ENCODE measurements at regions not wholly inside any gene's neighbourhood (a gene's known extent, or its start where the extent isn't known, plus 50 kb on each side); places are given as distances from the start of the nearest gene placed in this dataset.

DNA sequence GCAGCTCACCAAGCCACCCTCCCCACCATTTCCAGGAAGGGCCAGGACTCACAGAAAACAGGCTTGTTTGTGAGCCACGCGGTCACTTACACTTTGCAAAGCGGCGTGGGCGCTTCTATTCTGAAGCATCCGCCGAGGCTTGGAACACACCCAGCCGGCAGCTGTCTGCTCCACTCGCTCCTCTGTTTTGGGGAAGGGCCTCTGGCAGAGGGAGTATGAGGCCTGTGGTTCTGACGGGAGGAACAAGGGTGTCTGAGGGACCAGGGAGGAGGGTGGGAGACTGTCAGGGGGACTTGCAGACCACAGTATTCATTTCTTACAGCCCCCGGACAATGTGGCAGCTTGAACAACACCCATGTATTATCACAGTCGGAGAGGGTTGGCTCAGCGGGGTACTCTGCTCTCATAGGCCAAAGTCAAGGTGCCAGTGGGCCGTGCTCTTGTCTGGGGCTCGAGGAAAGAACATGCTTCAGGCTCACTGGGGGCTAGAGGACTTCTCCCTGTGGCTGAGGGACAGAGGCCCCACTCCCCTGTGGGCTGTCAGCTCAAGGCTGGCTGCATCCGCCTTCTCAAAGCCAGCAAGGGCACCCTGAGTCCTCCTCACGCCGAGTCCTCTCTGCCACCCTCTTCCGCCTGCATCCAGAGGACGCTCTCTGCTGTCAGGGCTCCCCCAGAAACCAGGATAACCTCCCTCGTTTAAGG is 60.4 kb upstream of the FAM20C start:
- WGBS (ENCODE audit: insufficient coverage, low lambda C conversion rate), result no CpG with 5 or more reads among the region's 21 CpGs
- DNase-seq, result peak in 1 of 2 donors; percentile 40
- H3K27ac ChIP-seq (ENCODE audit: low read length), result peak overlapping the region; percentile 30
- no peak overlapping the region for H3K4me3 ChIP-seq (ENCODE audit: low read length)
- H3K27me3 ChIP-seq (ENCODE audit: control insufficient read depth, insufficient read depth, low read length), result no peaks in the 10 kb centered on the region
- no peaks in the 10 kb centered on the region for H3K36me3 ChIP-seq (ENCODE audit: control insufficient read depth, insufficient read depth, low read length)
- peaks cover 2% of the 10 kb centered on the region for H3K9me3 ChIP-seq (ENCODE audit: control insufficient read depth, low read depth, low read length)
- H3K4me1 ChIP-seq (ENCODE audit: control insufficient read depth, insufficient read depth, low read length), result peaks cover 27% of the 10 kb centered on the region

DNA sequence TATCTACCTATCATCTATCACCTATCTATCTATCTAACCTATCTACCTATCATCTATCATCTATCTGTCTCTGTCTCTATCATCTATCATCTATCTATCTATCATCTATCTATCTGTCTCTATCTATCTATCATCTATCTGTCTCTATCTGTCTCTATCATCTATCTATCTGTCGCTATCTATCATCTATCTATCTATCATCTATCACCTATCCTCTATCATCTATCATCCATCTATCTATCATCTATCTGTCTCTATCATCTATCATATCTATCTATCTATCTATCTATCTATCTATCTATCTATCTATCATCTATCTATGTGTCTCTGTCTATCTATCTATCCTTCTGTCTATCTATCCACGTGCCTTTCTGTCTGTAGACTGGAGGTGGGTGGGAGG is 59.5 kb upstream of the FAM20C start:
- Histone ChIP-seq H3K4me1 (ENCODE audit: control insufficient read depth, insufficient read depth, low read length) (peaks cover 27% of the 10 kb centered on the region), H3K27ac (ENCODE audit: low read length) (no peak overlapping the region), H3K36me3 (ENCODE audit: control insufficient read depth, insufficient read depth, low read length) (no peaks in the 10 kb centered on the region), H3K27me3 (ENCODE audit: control insufficient read depth, insufficient read depth, low read length) (no peaks in the 10 kb centered on the region), H3K9me3 (ENCODE audit: control insufficient read depth, low read depth, low read length) (no peaks in the 10 kb centered on the region), H3K4me3 (ENCODE audit: low read length) (no peak overlapping the region)
- 100% methylated on average over 1 of the region's 2 CpGs for WGBS (ENCODE audit: insufficient coverage, low lambda C conversion rate)
- no peak for DNase-seq

DNA sequence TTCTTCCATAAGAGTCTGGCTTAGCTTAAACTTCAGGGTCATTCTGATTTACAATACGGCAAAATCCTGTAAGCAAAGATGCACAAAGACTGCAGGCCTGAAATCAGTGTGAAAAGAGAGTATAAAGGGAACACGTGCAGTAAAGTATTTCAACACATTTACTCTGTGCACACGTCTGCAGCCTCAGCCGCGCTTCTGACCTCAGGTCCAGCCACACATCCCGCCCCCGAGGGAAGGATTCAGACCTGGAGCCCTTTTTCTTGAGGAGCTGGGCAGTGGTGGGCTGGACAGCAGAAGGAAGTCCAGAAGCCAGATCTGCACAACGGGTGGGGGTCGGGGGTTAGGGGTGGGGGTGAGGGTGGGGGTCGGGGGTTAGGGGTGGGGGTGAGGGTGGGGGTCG is 58.9 kb upstream of the FAM20C start:
- DNase-seq, result peak in 1 of 2 donors; percentile 63
- WGBS (ENCODE audit: insufficient coverage, low lambda C conversion rate), result no CpG with 5 or more reads among the region's 11 CpGs

DNA sequence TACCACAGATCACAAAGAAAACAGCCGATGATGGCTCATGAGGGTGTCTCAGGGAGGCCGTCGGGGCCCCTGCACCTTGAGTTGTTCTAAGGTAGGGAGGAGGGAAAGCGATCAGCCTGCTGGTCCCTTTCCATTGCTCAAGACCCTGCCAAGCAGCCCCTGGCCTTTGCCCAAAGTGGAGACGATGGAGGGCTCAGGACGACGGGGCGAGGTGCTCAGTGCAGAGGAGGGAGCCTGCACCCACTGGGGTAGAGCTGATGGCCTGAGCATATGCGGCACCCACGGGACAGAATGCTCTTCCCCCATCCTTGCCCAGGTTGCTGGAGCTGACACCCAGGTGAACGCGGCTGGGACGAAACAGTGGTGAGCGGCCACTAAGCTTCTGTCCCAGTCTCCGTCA is 58.3 kb upstream of the FAM20C start:
- no peaks in the 10 kb centered on the region for H3K9me3 ChIP-seq (ENCODE audit: control insufficient read depth, low read depth, low read length)
- DNase-seq, result no peak
- peak overlapping the region; percentile 56 for H3K27ac ChIP-seq (ENCODE audit: low read length)
- H3K27me3 ChIP-seq (ENCODE audit: control insufficient read depth, insufficient read depth, low read length), result no peaks in the 10 kb centered on the region
- H3K4me1 ChIP-seq (ENCODE audit: control insufficient read depth, insufficient read depth, low read length), result peaks cover 27% of the 10 kb centered on the region
- H3K4me3 ChIP-seq (ENCODE audit: low read length), result peak overlapping the region; percentile 42
- WGBS (ENCODE audit: insufficient coverage, low lambda C conversion rate), result no CpG with 5 or more reads among the region's 15 CpGs
- H3K36me3 ChIP-seq (ENCODE audit: control insufficient read depth, insufficient read depth, low read length), result no peaks in the 10 kb centered on the region

More for the DNA sequence above, 58.9 kb upstream of the FAM20C start:
- Histone ChIP-seq H3K9me3 (ENCODE audit: control insufficient read depth, low read depth, low read length) (no peaks in the 10 kb centered on the region), H3K36me3 (ENCODE audit: control insufficient read depth, insufficient read depth, low read length) (no peaks in the 10 kb centered on the region), H3K4me3 (ENCODE audit: low read length) (no peak overlapping the region), H3K27ac (ENCODE audit: low read length) (no peak overlapping the region), H3K27me3 (ENCODE audit: control insufficient read depth, insufficient read depth, low read length) (no peaks in the 10 kb centered on the region), H3K4me1 (ENCODE audit: control insufficient read depth, insufficient read depth, low read length) (peaks cover 27% of the 10 kb centered on the region)

DNA sequence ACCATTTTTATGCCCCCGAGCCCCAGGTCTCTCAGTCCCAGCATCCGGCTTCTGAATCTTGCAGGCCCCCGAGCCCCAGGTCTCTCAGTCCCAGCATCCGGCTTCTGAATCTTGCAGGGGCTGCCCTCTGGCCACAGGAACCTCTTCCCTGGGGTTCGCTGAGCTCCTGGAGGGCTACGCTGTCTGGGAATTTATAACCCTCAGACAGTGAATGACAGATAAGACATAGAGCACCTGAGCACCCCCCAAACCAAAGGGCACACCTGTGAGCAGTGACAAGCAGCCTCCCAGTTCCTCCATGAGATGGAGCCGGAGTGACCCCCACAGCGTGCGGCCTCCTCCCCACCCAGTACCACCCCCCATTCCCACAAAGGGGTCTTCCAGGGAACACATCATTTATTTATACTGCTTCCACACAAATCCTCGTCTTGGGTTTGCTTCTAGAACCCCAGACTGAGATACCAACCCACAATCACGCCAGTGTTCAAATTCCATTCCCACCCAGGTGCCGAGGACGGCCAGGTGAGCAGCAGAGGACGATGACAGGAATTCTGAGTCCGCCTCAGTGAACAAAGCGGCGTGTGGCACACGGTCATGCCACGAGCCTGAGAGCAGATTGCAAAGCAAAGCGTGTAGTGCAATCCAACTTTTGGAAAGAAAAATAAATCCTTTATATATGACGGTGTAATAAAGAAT is 57.7 kb upstream of the FAM20C start:
- Histone ChIP-seq H3K9me3 (ENCODE audit: control insufficient read depth, low read depth, low read length) (no peaks in the 10 kb centered on the region), H3K36me3 (ENCODE audit: control insufficient read depth, insufficient read depth, low read length) (no peaks in the 10 kb centered on the region), H3K27me3 (ENCODE audit: control insufficient read depth, insufficient read depth, low read length) (no peaks in the 10 kb centered on the region), H3K4me1 (ENCODE audit: control insufficient read depth, insufficient read depth, low read length) (peaks cover 24% of the 10 kb centered on the region), H3K4me3 (ENCODE audit: low read length) (peak overlapping the region; percentile 42), H3K27ac (ENCODE audit: low read length) (peak overlapping the region; percentile 56)
- peak; percentile 54 to 77 for DNase-seq
- no CpG with 5 or more reads among the region's 21 CpGs for WGBS (ENCODE audit: insufficient coverage, low lambda C conversion rate)

DNA sequence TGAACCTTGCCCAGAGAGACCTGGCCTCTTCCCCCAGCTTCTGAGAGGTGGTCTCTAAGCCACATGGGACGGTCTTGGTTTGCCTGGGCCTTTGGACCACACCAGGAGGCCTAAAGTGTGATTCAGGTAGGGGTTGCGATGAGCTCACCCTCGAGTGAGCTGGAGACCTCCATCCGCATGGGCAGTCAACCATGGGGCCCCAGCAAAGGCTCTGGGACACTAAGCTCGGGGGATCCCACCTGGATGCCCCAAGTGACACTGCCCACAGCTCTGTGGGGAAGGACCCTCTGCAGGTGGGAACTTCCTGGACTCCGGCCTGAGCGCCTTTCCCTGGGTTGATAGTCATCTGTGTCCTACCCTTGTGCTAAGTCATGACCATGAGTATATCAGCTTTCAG is 57.1 kb upstream of the FAM20C start:
- Histone ChIP-seq H3K4me3 (ENCODE audit: low read length) (no peak overlapping the region), H3K27me3 (ENCODE audit: control insufficient read depth, insufficient read depth, low read length) (no peaks in the 10 kb centered on the region), H3K36me3 (ENCODE audit: control insufficient read depth, insufficient read depth, low read length) (no peaks in the 10 kb centered on the region), H3K9me3 (ENCODE audit: control insufficient read depth, low read depth, low read length) (no peaks in the 10 kb centered on the region), H3K4me1 (ENCODE audit: control insufficient read depth, insufficient read depth, low read length) (peaks cover 24% of the 10 kb centered on the region), H3K27ac (ENCODE audit: low read length) (peak overlapping the region; percentile 56)
- DNase-seq, result no peak
- WGBS (ENCODE audit: insufficient coverage, low lambda C conversion rate), result no CpG with 5 or more reads among the region's 7 CpGs

DNA sequence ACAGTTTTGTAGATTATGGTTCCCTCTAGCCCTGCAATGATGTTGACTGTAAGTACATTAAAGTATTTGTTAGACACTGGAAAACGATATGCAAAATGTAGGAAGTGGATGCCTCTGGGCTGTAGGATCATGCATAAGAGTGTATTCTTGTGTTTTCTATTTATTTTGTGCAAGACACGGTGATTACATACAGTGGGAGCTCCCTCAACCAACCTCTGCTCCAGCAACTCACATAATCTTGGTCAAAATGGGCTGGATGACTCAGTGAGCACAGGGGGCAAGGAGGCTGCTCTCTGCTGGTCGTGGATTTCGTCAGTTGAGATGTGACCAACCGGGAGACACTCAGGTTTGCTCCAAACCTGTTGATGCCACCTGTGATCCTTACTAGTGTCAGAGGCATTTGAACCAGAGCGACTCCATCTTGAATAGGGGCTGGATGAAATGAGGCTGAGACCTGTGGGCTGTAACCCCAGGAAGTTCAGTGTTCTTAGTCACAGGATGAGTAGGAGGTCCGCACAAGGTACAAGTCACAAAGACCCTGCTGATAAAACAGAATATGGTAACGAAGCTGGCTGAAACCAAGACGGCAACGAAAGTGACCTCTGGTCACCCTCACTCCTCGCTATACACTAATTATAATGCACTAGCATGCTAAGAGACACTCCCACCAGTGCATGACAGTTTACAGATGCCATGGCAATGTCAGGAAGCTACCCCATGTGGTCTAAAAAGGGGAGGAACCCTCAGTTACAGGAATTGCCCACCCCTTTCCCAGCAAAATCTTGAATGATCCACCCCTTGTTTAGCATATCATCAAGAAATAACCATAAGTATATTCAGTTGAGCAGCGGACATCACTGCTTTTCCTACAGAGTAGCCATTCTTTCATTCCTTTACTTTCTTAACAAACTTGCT is 56.4 kb upstream of the FAM20C start:
- Histone ChIP-seq H3K36me3 (ENCODE audit: control insufficient read depth, insufficient read depth, low read length) (no peaks in the 10 kb centered on the region), H3K4me3 (ENCODE audit: low read length) (no peak overlapping the region), H3K27ac (ENCODE audit: low read length) (no peak overlapping the region), H3K27me3 (ENCODE audit: control insufficient read depth, insufficient read depth, low read length) (no peaks in the 10 kb centered on the region), H3K9me3 (ENCODE audit: control insufficient read depth, low read depth, low read length) (no peaks in the 10 kb centered on the region), H3K4me1 (ENCODE audit: control insufficient read depth, insufficient read depth, low read length) (peaks cover 24% of the 10 kb centered on the region)
- DNase-seq, result no peak
- WGBS (ENCODE audit: insufficient coverage, low lambda C conversion rate), result 100% methylated on average over 1 of the region's 12 CpGs

DNA sequence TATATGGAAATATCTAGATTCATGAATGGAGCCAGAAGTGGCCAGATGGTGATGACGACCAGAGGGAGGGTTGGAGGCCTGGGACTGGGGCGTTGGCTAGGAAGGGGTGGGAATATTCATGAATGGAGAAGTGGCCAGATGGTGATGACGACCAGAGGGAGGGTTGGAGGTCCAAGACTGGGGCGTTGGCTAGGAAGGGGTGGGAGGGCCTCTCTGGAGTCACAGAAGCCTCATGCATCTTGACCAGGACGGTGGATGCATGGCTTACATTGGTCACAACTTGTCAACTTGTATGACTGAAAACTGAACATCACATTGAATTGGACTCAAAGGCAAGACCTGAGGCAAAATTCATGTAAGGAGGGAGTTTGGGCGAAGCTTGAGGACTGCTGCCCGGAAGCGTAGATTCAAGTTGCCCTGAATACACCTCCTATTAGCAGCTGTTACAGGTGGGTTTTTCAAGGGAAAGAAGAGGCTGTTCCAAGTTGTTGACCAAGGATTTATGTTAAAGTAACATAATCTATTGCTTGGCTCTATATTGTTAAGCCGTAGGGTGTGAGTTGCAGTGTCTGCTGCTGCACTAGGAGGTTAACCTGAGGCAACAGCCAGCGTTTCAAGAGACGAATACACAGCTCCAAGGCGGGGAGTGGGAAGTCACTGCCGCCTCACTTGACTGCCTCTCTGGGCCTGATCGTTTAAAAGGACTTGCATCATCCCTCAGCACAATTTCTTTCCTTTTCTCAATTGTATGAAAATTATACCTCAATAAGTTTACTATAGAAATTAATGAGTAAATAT is 55.1 kb upstream of the FAM20C start:
- H3K9me3 ChIP-seq (ENCODE audit: control insufficient read depth, low read depth, low read length), result no peaks in the 10 kb centered on the region
- no peak for DNase-seq
- H3K27ac ChIP-seq (ENCODE audit: low read length), result no peak overlapping the region
- no peaks in the 10 kb centered on the region for H3K27me3 ChIP-seq (ENCODE audit: control insufficient read depth, insufficient read depth, low read length)
- no peaks in the 10 kb centered on the region for H3K36me3 ChIP-seq (ENCODE audit: control insufficient read depth, insufficient read depth, low read length)
- H3K4me3 ChIP-seq (ENCODE audit: low read length), result no peak overlapping the region
- 89% methylated on average over 5 of the region's 14 CpGs for WGBS (ENCODE audit: insufficient coverage, low lambda C conversion rate)
- H3K4me1 ChIP-seq (ENCODE audit: control insufficient read depth, insufficient read depth, low read length), result peaks cover 22% of the 10 kb centered on the region

DNA sequence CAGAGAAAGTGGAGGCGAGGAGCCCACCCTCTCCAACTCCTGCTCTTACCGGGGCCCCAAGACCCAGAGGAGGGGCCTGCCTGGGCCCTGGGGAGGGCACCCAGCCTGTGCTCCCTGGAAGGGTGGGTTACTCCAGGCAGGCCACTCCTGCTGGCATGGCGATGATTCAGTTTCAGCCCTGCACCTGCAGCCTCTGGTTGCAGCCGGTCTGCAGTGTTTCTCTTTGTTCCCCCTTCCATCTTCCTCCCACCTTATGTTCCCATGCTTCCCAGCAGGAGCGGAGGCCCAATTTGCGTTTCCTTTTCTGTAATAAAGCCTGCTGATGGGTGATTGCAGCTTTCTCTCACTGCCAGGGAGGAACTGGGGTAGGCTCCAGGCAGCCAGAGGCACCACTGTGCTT is 53.2 kb upstream of the FAM20C start:
- H3K9me3 ChIP-seq (ENCODE audit: control insufficient read depth, low read depth, low read length), result no peaks in the 10 kb centered on the region
- WGBS (ENCODE audit: insufficient coverage, low lambda C conversion rate), result no CpG with 5 or more reads among the region's 6 CpGs
- no peak overlapping the region for H3K4me3 ChIP-seq (ENCODE audit: low read length)
- H3K27me3 ChIP-seq (ENCODE audit: control insufficient read depth, insufficient read depth, low read length), result no peaks in the 10 kb centered on the region
- DNase-seq, result no peak
- H3K27ac ChIP-seq (ENCODE audit: low read length), result no peak overlapping the region
- peaks cover 26% of the 10 kb centered on the region for H3K4me1 ChIP-seq (ENCODE audit: control insufficient read depth, insufficient read depth, low read length)
- no peaks in the 10 kb centered on the region for H3K36me3 ChIP-seq (ENCODE audit: control insufficient read depth, insufficient read depth, low read length)
